IMR-90 (cell line): ENCODE measurements at regions not wholly inside any gene's neighbourhood (a gene's known extent, or its start where the extent isn't known, plus 50 kb on each side); places are given as distances from the start of the nearest gene placed in this dataset.

Experiments
- ATAC-seq: fragments of 200-7000 bp; cut with Tn5 transposase; 2 replicates; pipeline ENCODE4 v1.9.1; 2020; ENCODE audit warnings: low read depth, mild to moderate bottlenecking, moderate library complexity
- BruUV-seq: library from RNA; stranded (reverse); fragments of 400-500 nt; replicated peaks from 2 replicates; lab custom pipeline; 2021; lab: Mats Ljungman, UMichigan
- CTCF ChIA-PET: fragments of 300-600 bp; formaldehyde crosslinking; extraction: SDS; loops from one replicate; lab custom pipeline; 2021; ENCODE audit warnings: antibody characterized with exemption; lab: Yijun Ruan, JAX
- POLR2A ChIA-PET: fragments of 300-600 bp; sonication (Branson Sonifier 250); formaldehyde crosslinking; loops from one replicate; lab custom pipeline; 2022; ENCODE audit warnings: antibody characterized with exemption; ENCODE audit not compliant: unreplicated experiment; lab: Charles Lee
- DNase-seq: peaks from one replicate; pipeline ENCODE4 v3.0.0; 2013
- H2AFZ ChIP-seq: replicated peaks from 2 replicates; pipeline ENCODE3; 2013; ENCODE audit warnings: low read length, mild to moderate bottlenecking; ENCODE audit not compliant: poor library complexity
- H2AK5ac ChIP-seq: 2 replicates; pipeline ENCODE4 v1.6.1; 2013; ENCODE audit warnings: low read depth, low read length, inconsistent platforms
- H2AK9ac ChIP-seq: replicated peaks from 2 replicates; pipeline ENCODE3; 2013; ENCODE audit warnings: mild to moderate bottlenecking, low read depth, low read length, moderate library complexity; ENCODE audit not compliant: poor library complexity
- H2BK120ac ChIP-seq: 2 replicates; pipeline ENCODE4 v1.6.1; 2013; ENCODE audit warnings: low read depth, low read length, inconsistent platforms
- H2BK15ac ChIP-seq: 3 replicates; pipeline ENCODE4 v1.6.1; 2013; ENCODE audit warnings: low read depth, low read length, inconsistent platforms
- H2BK20ac ChIP-seq: 2 replicates; pipeline ENCODE4 v1.6.1; 2013; ENCODE audit warnings: low read depth, mild to moderate bottlenecking, inconsistent platforms, low read length, moderate library complexity
- H2BK5ac ChIP-seq: 2 replicates; pipeline ENCODE4 v1.6.1; 2013; ENCODE audit warnings: mild to moderate bottlenecking, low read depth, low read length, inconsistent platforms; ENCODE audit not compliant: poor library complexity, severe bottlenecking
- H3K14ac ChIP-seq: replicated peaks from 2 replicates; pipeline ENCODE4 v1.6.1; 2013; ENCODE audit warnings: low read depth, low read length, inconsistent platforms
- H3K18ac ChIP-seq: 2 replicates; pipeline ENCODE4 v1.6.1; 2013; ENCODE audit warnings: low read depth, low read length, control low read depth
- H3K23ac ChIP-seq: 2 replicates; pipeline ENCODE4 v1.6.1; 2013; ENCODE audit warnings: low read depth, low read length, inconsistent platforms
- H3K27ac ChIP-seq: 2 replicates; pipeline ENCODE4 v1.5.1; 2013; ENCODE audit warnings: mild to moderate bottlenecking, control low read depth, low read length; ENCODE audit not compliant: insufficient read depth
- H3K27me3 ChIP-seq: 2 replicates; pipeline ENCODE4 v1.6.1; 2013; ENCODE audit warnings: low read length; ENCODE audit not compliant: control insufficient read depth, insufficient read depth
- H3K36me3 ChIP-seq: 2 replicates; pipeline ENCODE4 v1.6.1; 2013; ENCODE audit warnings: low read length, mixed read lengths; ENCODE audit not compliant: control insufficient read depth, insufficient read depth
- H3K4ac ChIP-seq: 2 replicates; pipeline ENCODE4 v1.6.1; 2013; ENCODE audit warnings: low read depth, low read length, inconsistent platforms
- H3K4me1 ChIP-seq: 2 replicates; pipeline ENCODE4 v1.6.1; 2013; ENCODE audit warnings: low read length, mixed read lengths; ENCODE audit not compliant: control insufficient read depth, insufficient read depth
- H3K4me2 ChIP-seq: 2 replicates; pipeline ENCODE4 v1.6.1; 2013; ENCODE audit warnings: low read depth, mild to moderate bottlenecking, control low read depth, low read length, moderate library complexity
- H3K4me3 ChIP-seq: 2 replicates; pipeline ENCODE4 v1.5.1; 2013; ENCODE audit warnings: low read depth, mild to moderate bottlenecking, control low read depth, low read length, moderate library complexity; ENCODE audit not compliant: insufficient read depth
- H3K56ac ChIP-seq: 2 replicates; pipeline ENCODE4 v1.6.1; 2013; ENCODE audit warnings: low read length, inconsistent platforms; ENCODE audit not compliant: insufficient read depth; ENCODE audit errors: extremely low read depth
- H3K79me1 ChIP-seq, 2 experiments: 2 replicates each; pipeline ENCODE4 v1.6.1; 2013; ENCODE audit warnings: low read length in 2 of 2, inconsistent platforms in 1 of 2, low read depth in 1 of 2
- H3K9ac ChIP-seq: 2 replicates; pipeline ENCODE4 v1.6.1; 2013; ENCODE audit warnings: low read depth, low read length, control low read depth
- H3K9me1 ChIP-seq: 2 replicates; pipeline ENCODE4 v1.6.1; 2013; ENCODE audit warnings: low read length, inconsistent platforms; ENCODE audit not compliant: insufficient read depth
- H3K9me3 ChIP-seq: 2 replicates; pipeline ENCODE4 v1.6.1; 2013; ENCODE audit warnings: low read length; ENCODE audit not compliant: control insufficient read depth, insufficient read depth
- H4K20me1 ChIP-seq: 2 replicates; pipeline ENCODE4 v1.6.1; 2013; ENCODE audit warnings: low read length, inconsistent platforms; ENCODE audit not compliant: insufficient read depth
- H4K5ac ChIP-seq: 2 replicates; pipeline ENCODE4 v1.6.1; 2013; ENCODE audit warnings: mild to moderate bottlenecking, low read depth, low read length, control low read depth
- H4K8ac ChIP-seq, 2 experiments: 2 replicates each; pipeline ENCODE4 v1.6.1; 2013; ENCODE audit warnings: low read depth in 2 of 2, low read length in 2 of 2, control low read depth in 1 of 2, inconsistent platforms in 1 of 2
- H4K91ac ChIP-seq: 2 replicates; pipeline ENCODE4 v1.6.1; 2013; ENCODE audit warnings: low read depth, low read length, inconsistent platforms; ENCODE audit not compliant: insufficient read depth
- BHLHE40 ChIP-seq: fragments of 150-350 bp; IDR thresholded peaks from 2 replicates; pipeline ENCODE4 v1.6.1; 2016; ENCODE audit warnings: mild to moderate bottlenecking, low read depth, low read length
- CEBPB ChIP-seq: IDR thresholded peaks from 2 replicates; pipeline ENCODE4 v1.6.1; 2012; ENCODE audit warnings: low read depth, low read length, improper control_type of control experiment
- CHD1 ChIP-seq: IDR thresholded peaks from 2 replicates; pipeline ENCODE4 v1.6.1; 2012; ENCODE audit warnings: low read depth, low read length, improper control_type of control experiment
- FOS ChIP-seq: fragments of 150-350 bp; IDR thresholded peaks from 2 replicates; pipeline ENCODE4 v1.6.1; 2016; ENCODE audit warnings: low read depth, low read length
- MAFK ChIP-seq: IDR thresholded peaks from 2 replicates; pipeline ENCODE4 v1.6.1; 2012; ENCODE audit warnings: low read depth, low read length, improper control_type of control experiment
- MAZ ChIP-seq: IDR thresholded peaks from 2 replicates; pipeline ENCODE4 v1.6.1; 2012; ENCODE audit warnings: low read depth, mild to moderate bottlenecking, low read length, improper control_type of control experiment, moderate library complexity, borderline replicate concordance
- MXI1 ChIP-seq: IDR thresholded peaks from 2 replicates; pipeline ENCODE4 v1.6.1; 2012; ENCODE audit warnings: low read depth, mild to moderate bottlenecking, low read length, moderate library complexity, borderline replicate concordance
- NFE2L2 ChIP-seq: fragments of 150-350 bp; IDR thresholded peaks from 2 replicates; pipeline ENCODE4 v1.6.1; 2016; ENCODE audit warnings: low read depth, mild to moderate bottlenecking, low read length
- POLR2A ChIP-seq: IDR thresholded peaks from 2 replicates; pipeline ENCODE4 v1.6.1; 2012; ENCODE audit warnings: mild to moderate bottlenecking, low read depth, low read length
- RAD21 ChIP-seq: IDR thresholded peaks from 2 replicates; pipeline ENCODE4 v1.6.1; 2012; ENCODE audit warnings: low read length, improper control_type of control experiment
- RCOR1 ChIP-seq: IDR thresholded peaks from 2 replicates; pipeline ENCODE4 v1.6.1; 2012; ENCODE audit warnings: mild to moderate bottlenecking, low read length, improper control_type of control experiment; ENCODE audit not compliant: insufficient replicate concordance
- RFX5 ChIP-seq: IDR thresholded peaks from 2 replicates; pipeline ENCODE4 v1.8.0; 2012; ENCODE audit warnings: low read depth, mild to moderate bottlenecking, low read length, moderate library complexity
- SMC3 ChIP-seq: fragments of 150-350 bp; IDR thresholded peaks from 2 replicates; pipeline ENCODE4 v1.6.1; 2016; ENCODE audit warnings: low read depth, mild to moderate bottlenecking, antibody characterized with exemption, low read length, moderate library complexity
- WGBS, 2 experiments: methylation state at CpG; one replicate each; pipeline versions ENCODE4 v1.1.5 to v1.1.7; 2013; ENCODE audit warnings: missing lambda C conversion rate in 2 of 2; ENCODE audit not compliant: insufficient read length in 1 of 2; ENCODE audit errors: extremely low coverage in 2 of 2; 5-methylcytosine and 5-hydroxymethylcytosine counted together
- dilution Hi-C: fragments of 300-500 bp; cut with HindIII; formaldehyde crosslinking; loops from one replicate; pipeline ENCODE4 v1.14.3; 2018; ENCODE audit warnings: low sequenced_read_pairs; ENCODE audit not compliant: unreplicated experiment
- in situ Hi-C: fragments of 300-500 bp; cut with MboI; formaldehyde crosslinking; loops from 3 replicates; pipeline ENCODE4 v1.14.3; 2019; ENCODE audit warnings: low sequenced_read_pairs, inconsistent platforms, mixed read lengths
- intact Hi-C: fragments of 100-400 bp; cut with micrococcal nuclease; formaldehyde crosslinking; loops from 2 replicates; pipeline ENCODE4 v1.10.0; 2022
- TF ChIP-seq, protein P1 (sequence below): fragments of 150-350 bp; IDR thresholded peaks from 2 replicates; pipeline ENCODE4 v1.6.1; 2017; ENCODE audit warnings: mild to moderate bottlenecking, antibody characterized with exemption, low read length, low read depth
- TF ChIP-seq, protein P2 (sequence below): fragments of 150-350 bp; IDR thresholded peaks from 2 replicates; pipeline ENCODE4 v1.6.1; 2016; ENCODE audit warnings: low read depth, mild to moderate bottlenecking, low read length, moderate library complexity, borderline replicate concordance
- TF ChIP-seq, protein P3 (sequence below): conservative IDR thresholded peaks from 2 replicates; pipeline ENCODE4 v1.5.1; 2012; ENCODE audit warnings: mild to moderate bottlenecking, low read depth, low read length, improper control_type of control experiment

GRCh38 chr12:65734226-65734625 is 90.1 kb upstream of the HMGA2 start:
- Histone ChIP-seq H2BK15ac (no peak overlapping the region), H4K8ac (no peak overlapping the region), H3K18ac (no peak overlapping the region), H3K14ac (no peak overlapping the region), H3K36me3 (no peaks in the 10 kb centered on the region), H3K4ac (no peak overlapping the region), H3K27ac (no peak overlapping the region), H3K27me3 (peaks cover 6% of the 10 kb centered on the region; the same call in 1 of the 2 replicates), H2BK120ac (no peak overlapping the region), H2AK9ac (no peak overlapping the region), H3K9ac (no peak overlapping the region), H2AK5ac (no peak overlapping the region), H3K79me1 (no peaks in the 10 kb centered on the region), H2BK5ac (no peak overlapping the region), H3K9me1 (no peaks in the 10 kb centered on the region), H4K20me1 (no peaks in the 10 kb centered on the region), H3K9me3 (no peaks in the 10 kb centered on the region), H4K91ac (no peak overlapping the region), H3K4me2 (no peak overlapping the region), H2BK20ac (no peak overlapping the region), H4K5ac (no peak overlapping the region), H2AFZ (no peak overlapping the region), H3K4me1 (no peaks in the 10 kb centered on the region), H3K56ac (no peak overlapping the region), H3K23ac (no peak overlapping the region), H3K4me3 (no peak overlapping the region)
- dilution Hi-C loops = no loop called here
- DNase-seq = no peak
- ChIA-PET CTCF (interaction anchor here (0.6 kb wide), 1 partner anchor 124 kb away, joined by 3 read pairs; no protein-coding TSS in a partner anchor), POLR2A (no interaction called here)
- intact Hi-C loops = no loop called here
- ATAC-seq = no peak
- TF ChIP-seq FOS = no peak
- no peak for TF ChIP-seq CEBPB
- TF ChIP-seq RCOR1 = no peak
- no peak for TF ChIP-seq MXI1
- TF ChIP-seq, protein P1, sequence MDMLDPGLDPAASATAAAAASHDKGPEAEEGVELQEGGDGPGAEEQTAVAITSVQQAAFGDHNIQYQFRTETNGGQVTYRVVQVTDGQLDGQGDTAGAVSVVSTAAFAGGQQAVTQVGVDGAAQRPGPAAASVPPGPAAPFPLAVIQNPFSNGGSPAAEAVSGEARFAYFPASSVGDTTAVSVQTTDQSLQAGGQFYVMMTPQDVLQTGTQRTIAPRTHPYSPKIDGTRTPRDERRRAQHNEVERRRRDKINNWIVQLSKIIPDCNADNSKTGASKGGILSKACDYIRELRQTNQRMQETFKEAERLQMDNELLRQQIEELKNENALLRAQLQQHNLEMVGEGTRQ = no peak
- TF ChIP-seq, protein P2, sequence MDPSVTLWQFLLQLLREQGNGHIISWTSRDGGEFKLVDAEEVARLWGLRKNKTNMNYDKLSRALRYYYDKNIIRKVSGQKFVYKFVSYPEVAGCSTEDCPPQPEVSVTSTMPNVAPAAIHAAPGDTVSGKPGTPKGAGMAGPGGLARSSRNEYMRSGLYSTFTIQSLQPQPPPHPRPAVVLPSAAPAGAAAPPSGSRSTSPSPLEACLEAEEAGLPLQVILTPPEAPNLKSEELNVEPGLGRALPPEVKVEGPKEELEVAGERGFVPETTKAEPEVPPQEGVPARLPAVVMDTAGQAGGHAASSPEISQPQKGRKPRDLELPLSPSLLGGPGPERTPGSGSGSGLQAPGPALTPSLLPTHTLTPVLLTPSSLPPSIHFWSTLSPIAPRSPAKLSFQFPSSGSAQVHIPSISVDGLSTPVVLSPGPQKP = no peak
- no peak for TF ChIP-seq CHD1
- no peak for TF ChIP-seq SMC3
- TF ChIP-seq RFX5 = no peak
- TF ChIP-seq BHLHE40 = no peak
- no peak for TF ChIP-seq NFE2L2
- TF ChIP-seq RAD21 = no peak
- no peak for TF ChIP-seq MAZ
- TF ChIP-seq, protein P3, sequence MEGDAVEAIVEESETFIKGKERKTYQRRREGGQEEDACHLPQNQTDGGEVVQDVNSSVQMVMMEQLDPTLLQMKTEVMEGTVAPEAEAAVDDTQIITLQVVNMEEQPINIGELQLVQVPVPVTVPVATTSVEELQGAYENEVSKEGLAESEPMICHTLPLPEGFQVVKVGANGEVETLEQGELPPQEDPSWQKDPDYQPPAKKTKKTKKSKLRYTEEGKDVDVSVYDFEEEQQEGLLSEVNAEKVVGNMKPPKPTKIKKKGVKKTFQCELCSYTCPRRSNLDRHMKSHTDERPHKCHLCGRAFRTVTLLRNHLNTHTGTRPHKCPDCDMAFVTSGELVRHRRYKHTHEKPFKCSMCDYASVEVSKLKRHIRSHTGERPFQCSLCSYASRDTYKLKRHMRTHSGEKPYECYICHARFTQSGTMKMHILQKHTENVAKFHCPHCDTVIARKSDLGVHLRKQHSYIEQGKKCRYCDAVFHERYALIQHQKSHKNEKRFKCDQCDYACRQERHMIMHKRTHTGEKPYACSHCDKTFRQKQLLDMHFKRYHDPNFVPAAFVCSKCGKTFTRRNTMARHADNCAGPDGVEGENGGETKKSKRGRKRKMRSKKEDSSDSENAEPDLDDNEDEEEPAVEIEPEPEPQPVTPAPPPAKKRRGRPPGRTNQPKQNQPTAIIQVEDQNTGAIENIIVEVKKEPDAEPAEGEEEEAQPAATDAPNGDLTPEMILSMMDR = no peak
- no peak for TF ChIP-seq POLR2A
- no peak for TF ChIP-seq MAFK
- no TSS peak for BruUV-seq
- WGBS, 2 experiments = no CpG with 5 or more reads among the region's 2 CpGs
- in situ Hi-C loops = no loop called here
